GM12878 (cell line): ENCODE measurements at regions not wholly inside any gene's neighbourhood (a gene's known extent, or its start where the extent isn't known, plus 50 kb on each side); places are given as distances from the start of the nearest gene placed in this dataset.

Experiments used
- ATAC-seq: fragments of 200-7000 bp; cut with Tn5 transposase; 3 replicates; pipeline ENCODE4 v1.9.1; 2020; ENCODE audit warnings: mild to moderate bottlenecking, moderate library complexity
- BruUV-seq: library from RNA; stranded (reverse); fragments of 400-500 nt; replicated peaks from 2 replicates; lab custom pipeline; 2021; lab: Mats Ljungman, UMichigan
- CTCF ChIA-PET: fragments of 300-600 bp; sonication (Branson Sonifier 250); formaldehyde crosslinking; extraction: SDS; loops from one replicate; lab custom pipeline; 2021; ENCODE audit warnings: inconsistent platforms; lab: Yijun Ruan, JAX
- POLR2A ChIA-PET: fragments of 350-600 bp; formaldehyde crosslinking; extraction: SDS; loops from one replicate; lab custom pipeline; 2021; ENCODE audit warnings: inconsistent platforms; lab: Charles Lee
- RAD21 ChIA-PET: fragments of 300-600 bp; sonication (Branson Sonifier 250); formaldehyde crosslinking; loops from one replicate; lab custom pipeline; 2023; ENCODE audit warnings: antibody characterized with exemption; ENCODE audit not compliant: unreplicated experiment; lab: Charles Lee
- SMC1A ChIA-PET: fragments of 300-600 bp; sonication (Branson Sonifier 250); formaldehyde crosslinking; loops from one replicate; lab custom pipeline; 2023; ENCODE audit not compliant: unreplicated experiment, uncharacterized antibody; lab: Charles Lee
- DNase-seq: peaks from one replicate; pipeline ENCODE4 v3.0.0-alpha.2; 2011; ENCODE audit warnings: low read depth, low spot score
- FAIRE-seq: peaks from 3 replicates; lab custom pipeline; 2011; peaks lifted over from hg19 to GRCh38; lab: Jason Lieb, UNC
- H2AFZ ChIP-seq: 2 replicates; pipeline ENCODE4 v1.6.0; 2011; ENCODE audit warnings: low read depth, low read length, control low read depth; ENCODE audit not compliant: control insufficient read depth
- H3K27ac ChIP-seq: 2 replicates; pipeline ENCODE4 v1.5.1; 2011; ENCODE audit warnings: control low read depth; ENCODE audit not compliant: control insufficient read depth, insufficient read depth
- H3K27me3 ChIP-seq, 2 experiments: replicated peaks in 1 of 2; 2 replicates each; pipeline versions ENCODE4 v1.6.0 to v1.6.1; 2011; ENCODE audit warnings: low read length in 1 of 2; ENCODE audit not compliant: control insufficient read depth in 2 of 2, insufficient read depth in 2 of 2
- H3K36me3 ChIP-seq, 2 experiments: 2 replicates each; pipeline ENCODE4 v1.5.1; 2011; ENCODE audit warnings: low read length in 1 of 2; ENCODE audit not compliant: control insufficient read depth in 2 of 2, insufficient read depth in 2 of 2
- H3K4me1 ChIP-seq: 2 replicates; pipeline ENCODE4 v1.6.1; 2011; ENCODE audit warnings: mild to moderate bottlenecking, low read length, moderate library complexity, mixed read lengths; ENCODE audit not compliant: control insufficient read depth, insufficient read depth
- H3K4me2 ChIP-seq: 2 replicates; pipeline ENCODE4 v1.6.0; 2011; ENCODE audit warnings: control low read depth; ENCODE audit not compliant: control insufficient read depth, insufficient read depth
- H3K4me3 ChIP-seq: fragments of 200-600 bp; sonication (generic); 2 replicates; pipeline ENCODE4 v1.5.1; 2016
- H3K79me2 ChIP-seq: 2 replicates; pipeline ENCODE4 v1.6.0; 2011; ENCODE audit warnings: low read length; ENCODE audit not compliant: control insufficient read depth, insufficient read depth
- H3K9ac ChIP-seq: 2 replicates; pipeline ENCODE4 v1.8.0; 2011; ENCODE audit warnings: low read length, control low read depth, mixed read lengths; ENCODE audit not compliant: control insufficient read depth, insufficient read depth
- H3K9me3 ChIP-seq: replicated peaks from 3 replicates; pipeline ENCODE4 v1.5.1; 2011; ENCODE audit warnings: mild to moderate bottlenecking, low read length; ENCODE audit not compliant: control insufficient read depth, insufficient read depth
- H4K20me1 ChIP-seq: 2 replicates; pipeline ENCODE4 v1.6.0; 2011; ENCODE audit not compliant: control insufficient read depth, insufficient read depth
- CHD1 ChIP-seq: IDR thresholded peaks from 2 replicates; pipeline ENCODE4 v1.6.1; 2012; ENCODE audit warnings: low read depth, low read length, improper control_type of control experiment
- EZH2 ChIP-seq: IDR thresholded peaks from 2 replicates; pipeline ENCODE4 v1.6.1; 2012; ENCODE audit warnings: low read depth, mild to moderate bottlenecking, control low read depth, inconsistent platforms, low read length, borderline replicate concordance; ENCODE audit not compliant: control insufficient read depth
- FOS ChIP-seq: IDR thresholded peaks from 3 replicates; pipeline ENCODE4 v1.6.1; 2011; ENCODE audit warnings: borderline replicate concordance; ENCODE audit not compliant: insufficient read length; ENCODE audit errors: extremely low read depth
- KAT2A ChIP-seq: conservative IDR thresholded peaks from 2 replicates; pipeline ENCODE4 v1.6.1; 2011; ENCODE audit warnings: low read depth, low read length; ENCODE audit not compliant: control insufficient read depth
- NR2F1 ChIP-seq: fragments of 450-650 bp; conservative IDR thresholded peaks from 2 replicates; pipeline ENCODE4 v1.6.1; 2017; ENCODE audit warnings: mild to moderate bottlenecking
- RUNX3 ChIP-seq: IDR thresholded peaks from 2 replicates; pipeline ENCODE4 v1.6.1; 2012; ENCODE audit warnings: low read length, inconsistent platforms
- SIN3A ChIP-seq: IDR thresholded peaks from 2 replicates; pipeline ENCODE4 v1.6.1; 2012; ENCODE audit warnings: low read depth, low read length, improper control_type of control experiment
- SP1 ChIP-seq: IDR thresholded peaks from one replicate; pipeline ENCODE4 v1.6.1; 2011; ENCODE audit warnings: low read depth, low read length
- TCF12 ChIP-seq: IDR thresholded peaks from 2 replicates; pipeline ENCODE4 v1.6.1; 2011; ENCODE audit warnings: low read depth, mild to moderate bottlenecking, low read length
- WGBS: methylation state at CpG from one replicate; pipeline ENCODE4 v1.1.6; 2016; ENCODE audit warnings: low lambda C conversion rate; ENCODE audit not compliant: insufficient replicate concordance, insufficient coverage; ENCODE audit errors: missing lambda C conversion rate; 5-methylcytosine and 5-hydroxymethylcytosine counted together
- in situ Hi-C: fragments of 300-500 bp; cut with MboI; formaldehyde crosslinking; loops from 9 replicates; pipeline ENCODE4 v1.14.3; 2018; ENCODE audit warnings: mixed read lengths
- intact Hi-C: fragments of 100-400 bp; cut with micrococcal nuclease; formaldehyde crosslinking; loops from one replicate; pipeline ENCODE4 v1.14.2; 2022; ENCODE audit not compliant: unreplicated experiment
- TF ChIP-seq, protein P1 (sequence below): IDR thresholded peaks from 2 replicates; pipeline ENCODE4 v1.6.1; 2011; ENCODE audit warnings: borderline replicate concordance, low read depth, mild to moderate bottlenecking, moderate library complexity, low read length; ENCODE audit not compliant: insufficient read depth, poor library complexity, severe bottlenecking
- TF ChIP-seq, protein P2 (sequence below): fragments of 450-650 bp; IDR thresholded peaks from 2 replicates; pipeline ENCODE4 v1.6.1; 2016; ENCODE audit warnings: mild to moderate bottlenecking, moderate library complexity, borderline replicate concordance
- TF ChIP-seq, protein P3 (sequence below): fragments of 450-650 bp; IDR thresholded peaks from 2 replicates; pipeline ENCODE4 v1.6.1; 2017; ENCODE audit warnings: mild to moderate bottlenecking

DNA sequence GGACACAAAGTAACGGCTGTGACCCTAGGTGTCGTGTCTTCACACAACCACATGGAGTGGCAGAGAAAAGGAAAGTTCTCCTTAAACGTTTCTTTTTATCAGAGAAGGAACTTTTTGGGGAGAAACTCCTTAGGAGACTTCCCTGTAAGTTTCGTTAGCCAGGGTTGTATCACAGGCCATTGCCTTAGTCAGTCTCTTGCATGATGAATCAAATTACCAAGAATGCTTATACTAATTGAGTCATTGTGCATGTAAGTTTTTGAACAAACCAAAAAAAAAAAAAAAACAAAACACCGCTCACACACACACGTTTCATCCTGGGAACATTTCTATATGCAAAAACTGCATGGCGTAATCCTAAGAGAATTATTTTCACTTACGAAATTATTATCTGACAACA, 150.4 kb upstream of the SATB1 start:
- Histone ChIP-seq H3K27me3 (no peaks in the 10 kb centered on the region), H4K20me1 (no peaks in the 10 kb centered on the region), H3K9ac (no peak overlapping the region), H3K9me3 (no peaks in the 10 kb centered on the region), H3K4me2 (no peak overlapping the region), H3K36me3 (no peaks in the 10 kb centered on the region), H3K4me1 (no peaks in the 10 kb centered on the region), H3K79me2 (no peaks in the 10 kb centered on the region), H3K27ac (no peak overlapping the region), H3K4me3 (no peak overlapping the region), H2AFZ (no peak overlapping the region)
- no peak for DNase-seq
- ChIA-PET CTCF (no interaction called here), SMC1A (no interaction called here), POLR2A (no interaction called here), RAD21 (no interaction called here)
- no peak for FAIRE-seq
- TF ChIP-seq SP1 = no peak
- TF ChIP-seq, protein P1, sequence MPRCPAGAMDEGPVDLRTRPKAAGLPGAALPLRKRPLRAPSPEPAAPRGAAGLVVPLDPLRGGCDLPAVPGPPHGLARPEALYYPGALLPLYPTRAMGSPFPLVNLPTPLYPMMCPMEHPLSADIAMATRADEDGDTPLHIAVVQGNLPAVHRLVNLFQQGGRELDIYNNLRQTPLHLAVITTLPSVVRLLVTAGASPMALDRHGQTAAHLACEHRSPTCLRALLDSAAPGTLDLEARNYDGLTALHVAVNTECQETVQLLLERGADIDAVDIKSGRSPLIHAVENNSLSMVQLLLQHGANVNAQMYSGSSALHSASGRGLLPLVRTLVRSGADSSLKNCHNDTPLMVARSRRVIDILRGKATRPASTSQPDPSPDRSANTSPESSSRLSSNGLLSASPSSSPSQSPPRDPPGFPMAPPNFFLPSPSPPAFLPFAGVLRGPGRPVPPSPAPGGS = no peak
- no peak for TF ChIP-seq RUNX3
- no peak for TF ChIP-seq EZH2
- TF ChIP-seq, protein P2, sequence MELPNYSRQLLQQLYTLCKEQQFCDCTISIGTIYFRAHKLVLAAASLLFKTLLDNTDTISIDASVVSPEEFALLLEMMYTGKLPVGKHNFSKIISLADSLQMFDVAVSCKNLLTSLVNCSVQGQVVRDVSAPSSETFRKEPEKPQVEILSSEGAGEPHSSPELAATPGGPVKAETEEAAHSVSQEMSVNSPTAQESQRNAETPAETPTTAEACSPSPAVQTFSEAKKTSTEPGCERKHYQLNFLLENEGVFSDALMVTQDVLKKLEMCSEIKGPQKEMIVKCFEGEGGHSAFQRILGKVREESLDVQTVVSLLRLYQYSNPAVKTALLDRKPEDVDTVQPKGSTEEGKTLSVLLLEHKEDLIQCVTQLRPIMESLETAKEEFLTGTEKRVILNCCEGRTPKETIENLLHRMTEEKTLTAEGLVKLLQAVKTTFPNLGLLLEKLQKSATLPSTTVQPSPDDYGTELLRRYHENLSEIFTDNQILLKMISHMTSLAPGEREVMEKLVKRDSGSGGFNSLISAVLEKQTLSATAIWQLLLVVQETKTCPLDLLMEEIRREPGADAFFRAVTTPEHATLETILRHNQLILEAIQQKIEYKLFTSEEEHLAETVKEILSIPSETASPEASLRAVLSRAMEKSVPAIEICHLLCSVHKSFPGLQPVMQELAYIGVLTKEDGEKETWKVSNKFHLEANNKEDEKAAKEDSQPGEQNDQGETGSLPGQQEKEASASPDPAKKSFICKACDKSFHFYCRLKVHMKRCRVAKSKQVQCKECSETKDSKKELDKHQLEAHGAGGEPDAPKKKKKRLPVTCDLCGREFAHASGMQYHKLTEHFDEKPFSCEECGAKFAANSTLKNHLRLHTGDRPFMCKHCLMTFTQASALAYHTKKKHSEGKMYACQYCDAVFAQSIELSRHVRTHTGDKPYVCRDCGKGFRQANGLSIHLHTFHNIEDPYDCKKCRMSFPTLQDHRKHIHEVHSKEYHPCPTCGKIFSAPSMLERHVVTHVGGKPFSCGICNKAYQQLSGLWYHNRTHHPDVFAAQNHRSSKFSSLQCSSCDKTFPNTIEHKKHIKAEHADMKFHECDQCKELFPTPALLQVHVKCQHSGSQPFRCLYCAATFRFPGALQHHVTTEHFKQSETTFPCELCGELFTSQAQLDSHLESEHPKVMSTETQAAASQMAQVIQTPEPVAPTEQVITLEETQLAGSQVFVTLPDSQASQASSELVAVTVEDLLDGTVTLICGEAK = no peak
- no peak for TF ChIP-seq KAT2A
- no peak for TF ChIP-seq CHD1
- TF ChIP-seq NR2F1 = no peak
- TF ChIP-seq TCF12 = no peak
- TF ChIP-seq, protein P3, sequence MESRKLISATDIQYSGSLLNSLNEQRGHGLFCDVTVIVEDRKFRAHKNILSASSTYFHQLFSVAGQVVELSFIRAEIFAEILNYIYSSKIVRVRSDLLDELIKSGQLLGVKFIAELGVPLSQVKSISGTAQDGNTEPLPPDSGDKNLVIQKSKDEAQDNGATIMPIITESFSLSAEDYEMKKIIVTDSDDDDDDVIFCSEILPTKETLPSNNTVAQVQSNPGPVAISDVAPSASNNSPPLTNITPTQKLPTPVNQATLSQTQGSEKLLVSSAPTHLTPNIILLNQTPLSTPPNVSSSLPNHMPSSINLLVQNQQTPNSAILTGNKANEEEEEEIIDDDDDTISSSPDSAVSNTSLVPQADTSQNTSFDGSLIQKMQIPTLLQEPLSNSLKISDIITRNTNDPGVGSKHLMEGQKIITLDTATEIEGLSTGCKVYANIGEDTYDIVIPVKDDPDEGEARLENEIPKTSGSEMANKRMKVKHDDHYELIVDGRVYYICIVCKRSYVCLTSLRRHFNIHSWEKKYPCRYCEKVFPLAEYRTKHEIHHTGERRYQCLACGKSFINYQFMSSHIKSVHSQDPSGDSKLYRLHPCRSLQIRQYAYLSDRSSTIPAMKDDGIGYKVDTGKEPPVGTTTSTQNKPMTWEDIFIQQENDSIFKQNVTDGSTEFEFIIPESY = no peak
- no peak for TF ChIP-seq SIN3A
- TF ChIP-seq FOS = no peak
- intact Hi-C loops = no loop called here
- 15% methylated on average over 8 of the region's 8 CpGs for WGBS
- BruUV-seq = no TSS peak
- no peak for ATAC-seq
- in situ Hi-C loops = no loop called here
